ENCODE measurements at regions not wholly inside any gene's neighbourhood (a gene's known extent, or its start where the extent isn't known, plus 50 kb on each side); places are given as distances from the start of the nearest gene placed in this dataset.

- no peak for TF ChIP-seq GATA3 (IDR thresholded peaks at IDR 0.05; ENCODE audit: low read depth, low read length)
- no peak for TF ChIP-seq GATA2 (IDR thresholded peaks at IDR 0.05; ENCODE audit: low read depth, low read length)
Observed at GRCh38 chr5:30932273-30933017, 261.0 kb upstream of the CDH6 start.
